ENCODE measurements at regions not wholly inside any gene's neighbourhood (a gene's known extent, or its start where the extent isn't known, plus 50 kb on each side); places are given as distances from the start of the nearest gene placed in this dataset.

GRCh38 chr14:34374998-34375740 is 86.9 kb downstream of the SPTSSA start:
- TF ChIP-seq, protein P1, sequence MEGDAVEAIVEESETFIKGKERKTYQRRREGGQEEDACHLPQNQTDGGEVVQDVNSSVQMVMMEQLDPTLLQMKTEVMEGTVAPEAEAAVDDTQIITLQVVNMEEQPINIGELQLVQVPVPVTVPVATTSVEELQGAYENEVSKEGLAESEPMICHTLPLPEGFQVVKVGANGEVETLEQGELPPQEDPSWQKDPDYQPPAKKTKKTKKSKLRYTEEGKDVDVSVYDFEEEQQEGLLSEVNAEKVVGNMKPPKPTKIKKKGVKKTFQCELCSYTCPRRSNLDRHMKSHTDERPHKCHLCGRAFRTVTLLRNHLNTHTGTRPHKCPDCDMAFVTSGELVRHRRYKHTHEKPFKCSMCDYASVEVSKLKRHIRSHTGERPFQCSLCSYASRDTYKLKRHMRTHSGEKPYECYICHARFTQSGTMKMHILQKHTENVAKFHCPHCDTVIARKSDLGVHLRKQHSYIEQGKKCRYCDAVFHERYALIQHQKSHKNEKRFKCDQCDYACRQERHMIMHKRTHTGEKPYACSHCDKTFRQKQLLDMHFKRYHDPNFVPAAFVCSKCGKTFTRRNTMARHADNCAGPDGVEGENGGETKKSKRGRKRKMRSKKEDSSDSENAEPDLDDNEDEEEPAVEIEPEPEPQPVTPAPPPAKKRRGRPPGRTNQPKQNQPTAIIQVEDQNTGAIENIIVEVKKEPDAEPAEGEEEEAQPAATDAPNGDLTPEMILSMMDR (optimal IDR thresholded peaks at IDR 0.05 in 1 of 3, IDR thresholded peaks at IDR 0.05 in 1 of 3, conservative IDR thresholded peaks at IDR 0.05 in 1 of 3; ENCODE audit: extremely low read depth in 1 of 3, insufficient read depth in 2 of 3, low read length in 3 of 3): no peak
- TF ChIP-seq EZH2 (IDR thresholded peaks at IDR 0.05; ENCODE audit: low read length): no peak

Data from keratinocyte (primary cell).